ENCODE measurements at regions not wholly inside any gene's neighbourhood (a gene's known extent, or its start where the extent isn't known, plus 50 kb on each side); places are given as distances from the start of the nearest gene placed in this dataset.
"Not testable (repeated sequence)": the region's sequence is repeated elsewhere in the genome, so short reads cannot be mapped to it uniquely, and the experiment has no call there.

GRCh38 chr11:16584569-16584968, 153.9 kb upstream of the C11orf58 start:
- H2BK5ac ChIP-seq (ENCODE audit: low read depth, low read length, poor library complexity, severe bottlenecking), result no peak overlapping the region
- H3K4me3 ChIP-seq (ENCODE audit: insufficient read depth in 1 of 2, low read depth in 1 of 2, low read length in 2 of 2), result no peak overlapping the region
- H2BK15ac ChIP-seq (ENCODE audit: low read depth, poor library complexity, severe bottlenecking), result no peak overlapping the region
- H3K9me3 ChIP-seq (ENCODE audit: control insufficient read depth, low read length), result no peaks in the 10 kb centered on the region
- no peak overlapping the region for H4K8ac ChIP-seq (ENCODE audit: low read length)
- H4K91ac ChIP-seq (ENCODE audit: low read length), result no peak overlapping the region
- H2BK120ac ChIP-seq (ENCODE audit: low read depth, low read length), result no peak overlapping the region
- H3K79me1 ChIP-seq (replicated peaks; ENCODE audit: low read length, poor library complexity, severe bottlenecking), result no peaks in the 10 kb centered on the region
- no peak overlapping the region for H2AK5ac ChIP-seq (ENCODE audit: low read length, severe bottlenecking)
- no peak overlapping the region for H3K4ac ChIP-seq (ENCODE audit: low read depth in 1 of 2, low read length in 2 of 2)
- H3K9ac ChIP-seq (ENCODE audit: low read length), result no peak overlapping the region
- no peak for DNase-seq
- no peak overlapping the region for H3K27ac ChIP-seq (ENCODE audit: low read length, poor library complexity, severe bottlenecking)
- WGBS, result 74% methylated on average over 2 of the region's 2 CpGs
- H3K14ac ChIP-seq (ENCODE audit: low read length in 2 of 2), result no peak overlapping the region
- no peaks in the 10 kb centered on the region for H3K27me3 ChIP-seq (ENCODE audit: control insufficient read depth in 1 of 2, insufficient read depth in 1 of 2, low read length in 2 of 2)
- H3K4me1 ChIP-seq (ENCODE audit: control insufficient read depth, insufficient read depth, low read depth, low read length), result no peaks in the 10 kb centered on the region
- no peak overlapping the region for H3K4me2 ChIP-seq (ENCODE audit: low read length, poor library complexity, severe bottlenecking)
- H3K18ac ChIP-seq (ENCODE audit: low read depth in 1 of 2, low read length in 2 of 2), result no peak overlapping the region
- H3K36me3 ChIP-seq (ENCODE audit: control insufficient read depth in 1 of 2, insufficient read depth in 2 of 2, low read depth in 1 of 2, low read length in 2 of 2), result no peaks in the 10 kb centered on the region
- H2AFZ ChIP-seq (ENCODE audit: low read depth, low read length), result no peak overlapping the region
- no peak overlapping the region for H3K23ac ChIP-seq (ENCODE audit: low read length in 2 of 2)
- H2BK12ac ChIP-seq (ENCODE audit: low read length in 2 of 2), result no peak overlapping the region

- H3K27ac ChIP-seq (ENCODE audit: low read length, poor library complexity, severe bottlenecking); H2AFZ ChIP-seq (ENCODE audit: low read depth, low read length); H2BK120ac ChIP-seq (ENCODE audit: low read depth, low read length); H3K27me3 ChIP-seq (ENCODE audit: control insufficient read depth in 1 of 2, insufficient read depth in 1 of 2, low read length in 2 of 2); H3K9me3 ChIP-seq (ENCODE audit: control insufficient read depth, low read length); DNase-seq; H2BK5ac ChIP-seq (ENCODE audit: low read depth, low read length, poor library complexity, severe bottlenecking); H3K9ac ChIP-seq (ENCODE audit: low read length); H3K79me1 ChIP-seq (replicated peaks; ENCODE audit: low read length, poor library complexity, severe bottlenecking); H3K4me2 ChIP-seq (ENCODE audit: low read length, poor library complexity, severe bottlenecking); H2BK12ac ChIP-seq (ENCODE audit: low read length in 2 of 2); H2BK15ac ChIP-seq (ENCODE audit: low read depth, poor library complexity, severe bottlenecking); H3K4ac ChIP-seq (ENCODE audit: low read depth in 1 of 2, low read length in 2 of 2); H4K91ac ChIP-seq (ENCODE audit: low read length); H4K8ac ChIP-seq (ENCODE audit: low read length); H3K14ac ChIP-seq (ENCODE audit: low read length in 2 of 2); H3K36me3 ChIP-seq (ENCODE audit: control insufficient read depth in 1 of 2, insufficient read depth in 2 of 2, low read depth in 1 of 2, low read length in 2 of 2); H3K18ac ChIP-seq (ENCODE audit: low read depth in 1 of 2, low read length in 2 of 2); H3K23ac ChIP-seq (ENCODE audit: low read length in 2 of 2); H3K4me1 ChIP-seq (ENCODE audit: control insufficient read depth, insufficient read depth, low read depth, low read length); H3K4me3 ChIP-seq (ENCODE audit: insufficient read depth in 1 of 2, low read depth in 1 of 2, low read length in 2 of 2); H2AK5ac ChIP-seq (ENCODE audit: low read length, severe bottlenecking): not testable (repeated sequence)
- no CpG with 5 or more reads among the region's 1 CpG for WGBS
Observed at GRCh38 chr11:16581078-16581477, 157.4 kb upstream of the C11orf58 start.

GRCh38 chr11:16577490-16577889, 161.0 kb upstream of the C11orf58 start:
- no peak overlapping the region for H3K27ac ChIP-seq (ENCODE audit: low read length, poor library complexity, severe bottlenecking)
- 100% methylated on average over 1 of the region's 1 CpG for WGBS
- no peaks in the 10 kb centered on the region for H3K27me3 ChIP-seq (ENCODE audit: control insufficient read depth in 1 of 2, insufficient read depth in 1 of 2, low read length in 2 of 2)
- no peak overlapping the region for H2BK120ac ChIP-seq (ENCODE audit: low read depth, low read length)
- no peak overlapping the region for H2BK15ac ChIP-seq (ENCODE audit: low read depth, poor library complexity, severe bottlenecking)
- no peak overlapping the region for H4K8ac ChIP-seq (ENCODE audit: low read length)
- no peaks in the 10 kb centered on the region for H3K79me1 ChIP-seq (replicated peaks; ENCODE audit: low read length, poor library complexity, severe bottlenecking)
- H2BK5ac ChIP-seq (ENCODE audit: low read depth, low read length, poor library complexity, severe bottlenecking), result no peak overlapping the region
- H3K4me1 ChIP-seq (ENCODE audit: control insufficient read depth, insufficient read depth, low read depth, low read length), result no peaks in the 10 kb centered on the region
- DNase-seq, result no peak
- H3K4ac ChIP-seq (ENCODE audit: low read depth in 1 of 2, low read length in 2 of 2), result no peak overlapping the region
- no peaks in the 10 kb centered on the region for H3K9me3 ChIP-seq (ENCODE audit: control insufficient read depth, low read length)
- no peak overlapping the region for H3K9ac ChIP-seq (ENCODE audit: low read length)
- no peak overlapping the region for H2AK5ac ChIP-seq (ENCODE audit: low read length, severe bottlenecking)
- H2BK12ac ChIP-seq (ENCODE audit: low read length in 2 of 2), result no peak overlapping the region
- no peak overlapping the region for H2AFZ ChIP-seq (ENCODE audit: low read depth, low read length)
- no peak overlapping the region for H3K4me3 ChIP-seq (ENCODE audit: insufficient read depth in 1 of 2, low read depth in 1 of 2, low read length in 2 of 2)
- no peak overlapping the region for H4K91ac ChIP-seq (ENCODE audit: low read length)
- H3K14ac ChIP-seq (ENCODE audit: low read length in 2 of 2), result no peak overlapping the region
- no peaks in the 10 kb centered on the region for H3K36me3 ChIP-seq (ENCODE audit: control insufficient read depth in 1 of 2, insufficient read depth in 2 of 2, low read depth in 1 of 2, low read length in 2 of 2)
- H3K18ac ChIP-seq (ENCODE audit: low read depth in 1 of 2, low read length in 2 of 2), result no peak overlapping the region
- no peak overlapping the region for H3K23ac ChIP-seq (ENCODE audit: low read length in 2 of 2)
- no peak overlapping the region for H3K4me2 ChIP-seq (ENCODE audit: low read length, poor library complexity, severe bottlenecking)

DNA sequence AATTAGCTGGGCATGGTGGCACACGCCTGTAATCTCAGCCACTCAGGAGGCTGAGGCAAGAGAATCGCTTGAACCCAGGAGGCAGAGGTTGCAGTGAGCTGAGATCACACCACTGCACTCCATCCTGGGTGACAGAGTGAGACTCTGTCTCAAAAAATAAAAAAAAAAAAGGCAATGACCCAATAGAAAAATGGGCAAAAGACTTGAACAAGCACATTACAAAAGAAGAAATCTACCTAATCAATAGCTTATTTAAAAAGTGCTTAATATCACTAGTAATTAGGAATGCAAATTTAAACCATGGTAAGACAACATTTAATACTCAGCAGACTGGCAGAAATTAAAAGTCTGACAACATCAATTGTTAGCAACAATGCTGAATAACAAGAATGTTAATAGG, 163.6 kb upstream of the C11orf58 start:
- H3K23ac ChIP-seq (ENCODE audit: low read length in 2 of 2); H3K4me3 ChIP-seq (ENCODE audit: insufficient read depth in 1 of 2, low read depth in 1 of 2, low read length in 2 of 2); H4K8ac ChIP-seq (ENCODE audit: low read length); H3K4ac ChIP-seq (ENCODE audit: low read depth in 1 of 2, low read length in 2 of 2); H3K9me3 ChIP-seq (ENCODE audit: control insufficient read depth, low read length); H3K27ac ChIP-seq (ENCODE audit: low read length, poor library complexity, severe bottlenecking); H3K36me3 ChIP-seq (ENCODE audit: control insufficient read depth in 1 of 2, insufficient read depth in 2 of 2, low read depth in 1 of 2, low read length in 2 of 2); H3K4me1 ChIP-seq (ENCODE audit: control insufficient read depth, insufficient read depth, low read depth, low read length); DNase-seq; H2BK15ac ChIP-seq (ENCODE audit: low read depth, poor library complexity, severe bottlenecking); H3K4me2 ChIP-seq (ENCODE audit: low read length, poor library complexity, severe bottlenecking); H2BK120ac ChIP-seq (ENCODE audit: low read depth, low read length); H2BK12ac ChIP-seq (ENCODE audit: low read length in 2 of 2); H3K27me3 ChIP-seq (ENCODE audit: control insufficient read depth in 1 of 2, insufficient read depth in 1 of 2, low read length in 2 of 2); H2BK5ac ChIP-seq (ENCODE audit: low read depth, low read length, poor library complexity, severe bottlenecking); H3K79me1 ChIP-seq (replicated peaks; ENCODE audit: low read length, poor library complexity, severe bottlenecking); H2AK5ac ChIP-seq (ENCODE audit: low read length, severe bottlenecking); H3K14ac ChIP-seq (ENCODE audit: low read length in 2 of 2); H4K91ac ChIP-seq (ENCODE audit: low read length); H3K9ac ChIP-seq (ENCODE audit: low read length); H2AFZ ChIP-seq (ENCODE audit: low read depth, low read length); H3K18ac ChIP-seq (ENCODE audit: low read depth in 1 of 2, low read length in 2 of 2): not testable (repeated sequence)
- no CpG with 5 or more reads among the region's 2 CpGs for WGBS

Data from mesenchymal stem cell (in vitro differentiated cells and primary cell).